ENCODE measurements at regions not wholly inside any gene's neighbourhood (a gene's known extent, or its start where the extent isn't known, plus 50 kb on each side); places are given as distances from the start of the nearest gene placed in this dataset.

- Histone ChIP-seq H3K9me3 (ENCODE audit: control insufficient read depth in 1 of 2, insufficient read depth in 1 of 2, low read length in 2 of 2) (peaks cover 0 to 3% of the 10 kb centered on the region in 2 experiments), H3K27ac (ENCODE audit: low read depth in 1 of 2, low read length in 2 of 2) (no peak overlapping the region), H3K4me1 (ENCODE audit: insufficient read depth, low read length) (no peaks in the 10 kb centered on the region), H3K4me3 (ENCODE audit: low read length) (no peak overlapping the region), H3K36me3 (ENCODE audit: insufficient read depth, low read length) (no peaks in the 10 kb centered on the region), H3K27me3 (ENCODE audit: control insufficient read depth in 1 of 2, insufficient read depth in 2 of 2, low read length in 2 of 2) (no peaks in the 10 kb centered on the region)
- H3K27ac Mint-ChIP-seq, result no peak overlapping the region
- ChIA-PET CTCF (no interaction called here), POLR2A (no interaction called here)
- no peak for DNase-seq
- H3K4me3 Mint-ChIP-seq, result no peak overlapping the region
- ATAC-seq (ENCODE audit: poor library complexity), result no peak
- H3K36me3 Mint-ChIP-seq (ENCODE audit: low read depth), result no peaks in the 10 kb centered on the region
- TF ChIP-seq, protein P1, sequence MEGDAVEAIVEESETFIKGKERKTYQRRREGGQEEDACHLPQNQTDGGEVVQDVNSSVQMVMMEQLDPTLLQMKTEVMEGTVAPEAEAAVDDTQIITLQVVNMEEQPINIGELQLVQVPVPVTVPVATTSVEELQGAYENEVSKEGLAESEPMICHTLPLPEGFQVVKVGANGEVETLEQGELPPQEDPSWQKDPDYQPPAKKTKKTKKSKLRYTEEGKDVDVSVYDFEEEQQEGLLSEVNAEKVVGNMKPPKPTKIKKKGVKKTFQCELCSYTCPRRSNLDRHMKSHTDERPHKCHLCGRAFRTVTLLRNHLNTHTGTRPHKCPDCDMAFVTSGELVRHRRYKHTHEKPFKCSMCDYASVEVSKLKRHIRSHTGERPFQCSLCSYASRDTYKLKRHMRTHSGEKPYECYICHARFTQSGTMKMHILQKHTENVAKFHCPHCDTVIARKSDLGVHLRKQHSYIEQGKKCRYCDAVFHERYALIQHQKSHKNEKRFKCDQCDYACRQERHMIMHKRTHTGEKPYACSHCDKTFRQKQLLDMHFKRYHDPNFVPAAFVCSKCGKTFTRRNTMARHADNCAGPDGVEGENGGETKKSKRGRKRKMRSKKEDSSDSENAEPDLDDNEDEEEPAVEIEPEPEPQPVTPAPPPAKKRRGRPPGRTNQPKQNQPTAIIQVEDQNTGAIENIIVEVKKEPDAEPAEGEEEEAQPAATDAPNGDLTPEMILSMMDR (IDR thresholded peaks at IDR 0.05), result no peak
- no peaks in the 10 kb centered on the region for H3K4me1 Mint-ChIP-seq (ENCODE audit: low read depth)
- intact Hi-C loops (cut with DNase I, micrococcal nuclease), result no loop called here
- peaks cover 6% of the 10 kb centered on the region for H3K27me3 Mint-ChIP-seq
- no peaks in the 10 kb centered on the region for H3K9me3 Mint-ChIP-seq
Observed at GRCh38 chr20:39381595-39381994, 419.5 kb downstream of the DHX35 start.

GRCh38 chr20:39378776-39379175 lies 416.6 kb downstream of the DHX35 start:
- Histone ChIP-seq H3K9me3 (ENCODE audit: control insufficient read depth in 1 of 2, insufficient read depth in 1 of 2, low read length in 2 of 2) (peaks cover 0 to 3% of the 10 kb centered on the region in 2 experiments), H3K36me3 (ENCODE audit: insufficient read depth, low read length) (no peaks in the 10 kb centered on the region), H3K4me1 (ENCODE audit: insufficient read depth, low read length) (no peaks in the 10 kb centered on the region), H3K27me3 (ENCODE audit: control insufficient read depth in 1 of 2, insufficient read depth in 2 of 2, low read length in 2 of 2) (no peaks in the 10 kb centered on the region), H3K4me3 (ENCODE audit: low read length) (no peak overlapping the region), H3K27ac (ENCODE audit: low read depth in 1 of 2, low read length in 2 of 2) (no peak overlapping the region)
- Mint-ChIP-seq H3K27ac (no peak overlapping the region), H3K4me3 (no peak overlapping the region), H3K9me3 (no peaks in the 10 kb centered on the region), H3K36me3 (ENCODE audit: low read depth) (no peaks in the 10 kb centered on the region), H3K4me1 (ENCODE audit: low read depth) (no peaks in the 10 kb centered on the region), H3K27me3 (peaks cover 6% of the 10 kb centered on the region)
- intact Hi-C loops (cut with DNase I, micrococcal nuclease), result no loop called here
- ATAC-seq (ENCODE audit: poor library complexity), result no peak
- DNase-seq, result no peak
- TF ChIP-seq, protein P1 (IDR thresholded peaks at IDR 0.05), result no peak
- ChIA-PET POLR2A (no interaction called here), CTCF (no interaction called here)

- Mint-ChIP-seq H3K36me3 (ENCODE audit: low read depth) (no peaks in the 10 kb centered on the region), H3K27me3 (no peaks in the 10 kb centered on the region), H3K4me1 (ENCODE audit: low read depth) (no peaks in the 10 kb centered on the region), H3K4me3 (no peak overlapping the region), H3K27ac (no peak overlapping the region), H3K9me3 (no peaks in the 10 kb centered on the region)
- DNase-seq (no peak), ATAC-seq (ENCODE audit: poor library complexity) (no peak)
- CTCF ChIA-PET, result no interaction called here
- H3K4me3 ChIP-seq (ENCODE audit: low read length), result no peak overlapping the region
- no peaks in the 10 kb centered on the region for H3K36me3 ChIP-seq (ENCODE audit: insufficient read depth, low read length)
- no peaks in the 10 kb centered on the region for H3K27me3 ChIP-seq (ENCODE audit: control insufficient read depth in 1 of 2, insufficient read depth in 2 of 2, low read length in 2 of 2)
- H3K4me1 ChIP-seq (ENCODE audit: insufficient read depth, low read length), result no peaks in the 10 kb centered on the region
- POLR2A ChIA-PET, result no interaction called here
- no peak overlapping the region for H3K27ac ChIP-seq (ENCODE audit: low read depth in 1 of 2, low read length in 2 of 2)
- TF ChIP-seq, protein P1 (IDR thresholded peaks at IDR 0.05), result no peak
- H3K9me3 ChIP-seq (ENCODE audit: control insufficient read depth in 1 of 2, insufficient read depth in 1 of 2, low read length in 2 of 2), result peaks cover 0 to 3% of the 10 kb centered on the region in 2 experiments
- intact Hi-C loops (cut with DNase I, micrococcal nuclease), result no loop called here
Observed at GRCh38 chr20:39376788-39377187, 414.6 kb downstream of the DHX35 start.
